ENCODE measurements at regions not wholly inside any gene's neighbourhood (a gene's known extent, or its start where the extent isn't known, plus 50 kb on each side); places are given as distances from the start of the nearest gene placed in this dataset.

DNA sequence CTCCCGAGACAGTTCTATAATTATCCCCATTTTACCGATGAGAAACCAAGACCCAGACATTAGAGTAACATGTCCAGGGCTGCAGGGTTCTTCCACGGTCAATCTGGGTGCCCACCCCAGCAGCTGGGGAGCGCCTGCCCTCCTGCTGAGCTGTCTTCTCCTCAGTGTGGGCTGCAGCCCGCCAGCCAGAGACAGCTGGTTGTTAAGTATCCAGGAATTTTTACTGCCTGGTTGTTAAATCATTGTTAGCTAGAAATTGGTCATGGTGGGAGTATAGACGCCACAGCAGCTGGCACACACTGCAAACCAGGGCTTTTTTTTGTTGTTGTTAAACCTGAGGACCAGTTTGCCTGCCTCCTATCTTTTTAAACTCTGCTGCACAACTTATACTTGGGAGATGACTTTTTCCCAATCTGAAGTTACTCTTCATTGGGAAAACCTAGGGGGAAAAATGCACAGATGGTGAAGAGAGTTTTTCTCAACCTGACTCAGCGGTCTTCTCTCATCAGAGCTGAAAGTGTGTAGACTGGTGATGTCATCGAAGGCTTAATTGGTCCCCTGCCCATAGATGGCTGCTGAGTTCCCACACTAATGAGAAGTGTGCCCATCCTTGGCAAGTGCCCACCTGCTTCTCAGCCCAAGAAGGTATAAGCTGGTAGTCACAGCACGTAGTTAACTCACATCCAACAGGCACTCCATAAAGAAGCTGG, 208.6 kb downstream of the DRD1 start:
- DNase-seq = no peak

- DNase-seq = no peak
Measured at GRCh38 chr5:175230299-175230698, 213.7 kb downstream of the DRD1 start.

DNA sequence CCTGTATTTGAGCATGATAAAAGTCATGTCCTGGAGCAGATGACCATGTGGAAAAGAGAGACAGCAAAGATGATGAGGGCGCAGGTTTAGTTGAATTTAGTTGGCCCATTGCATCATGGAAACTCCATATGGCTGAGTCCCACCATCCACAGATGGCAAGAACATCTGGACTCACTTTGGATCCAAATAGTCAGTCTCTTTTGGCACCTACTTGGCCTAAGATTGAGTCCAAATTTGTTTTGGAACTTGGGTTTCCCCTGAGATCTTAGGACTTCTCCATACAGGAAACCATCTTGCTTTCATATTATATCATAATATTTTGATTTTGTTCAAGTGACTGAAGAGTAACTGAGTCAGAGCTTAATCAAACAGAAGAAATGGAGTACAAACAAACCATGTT, 217.5 kb downstream of the DRD1 start:
- no peak for DNase-seq

DNA sequence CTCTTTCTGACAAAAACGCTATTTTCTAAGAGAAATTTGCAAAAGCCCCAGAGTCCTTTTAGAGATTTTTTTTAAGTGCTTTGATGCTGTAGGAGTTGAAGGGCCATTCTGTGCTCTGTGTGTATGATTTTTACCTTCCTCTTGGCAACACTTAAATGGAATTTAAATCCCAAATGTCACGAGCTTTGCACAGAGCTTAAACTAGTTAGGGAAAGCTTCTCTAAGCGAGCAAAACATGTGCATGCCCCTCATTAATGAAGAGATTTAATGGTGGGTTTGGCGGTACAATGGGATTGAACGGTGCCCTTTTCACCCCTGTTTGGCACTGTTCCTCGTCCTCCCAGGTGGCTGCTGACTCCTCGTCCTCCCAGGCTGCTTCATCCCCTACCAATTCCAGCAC, 220.7 kb downstream of the DRD1 start:
- DNase-seq = no peak

DNA sequence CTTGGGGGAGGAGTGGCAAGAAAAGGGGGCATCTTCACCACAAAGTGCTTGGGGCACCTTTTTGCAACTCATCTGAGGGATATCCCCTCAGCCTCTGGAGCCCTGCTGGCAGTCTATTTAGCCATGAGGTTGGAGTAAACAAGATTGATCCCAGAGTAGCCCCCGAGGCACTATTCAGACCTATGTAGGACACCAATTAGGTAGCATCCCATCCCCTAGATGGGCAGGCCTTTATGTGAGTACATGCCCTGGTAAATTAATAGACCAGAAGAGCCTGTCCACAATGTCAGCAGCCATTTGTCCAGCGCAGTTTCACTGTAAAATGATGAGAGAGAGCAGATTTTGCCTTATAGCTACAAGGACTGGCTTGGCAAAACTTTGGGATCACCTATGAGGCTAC, 221.4 kb downstream of the DRD1 start:
- peak; percentile 4 for DNase-seq

DNA sequence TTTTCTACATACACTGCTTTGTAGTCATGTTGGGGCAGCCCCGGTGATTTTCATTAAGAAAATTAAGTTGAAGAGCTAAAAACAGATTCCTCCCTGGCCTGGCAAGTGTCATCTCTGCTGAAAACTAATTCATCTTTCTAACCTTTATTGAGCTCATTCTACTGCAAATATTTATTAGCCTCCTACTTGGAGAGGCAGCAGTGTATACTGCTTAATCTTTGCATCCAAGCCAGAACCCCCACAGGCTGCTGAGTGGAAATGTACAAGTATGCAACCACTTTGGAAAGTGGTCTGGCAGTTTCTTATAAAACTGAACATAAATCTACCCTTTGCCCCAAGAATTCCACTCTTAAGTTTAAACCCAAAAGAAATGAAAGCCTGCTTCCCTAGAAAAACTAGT, 223.4 kb downstream of the DRD1 start:
- DNase-seq = no peak

- no peak for DNase-seq
Measured at GRCh38 chr5:175219366-175219765, 224.6 kb downstream of the DRD1 start.

- DNase-seq = no peak
Measured at GRCh38 chr5:175216991-175217390, 227.0 kb downstream of the DRD1 start.

DNA sequence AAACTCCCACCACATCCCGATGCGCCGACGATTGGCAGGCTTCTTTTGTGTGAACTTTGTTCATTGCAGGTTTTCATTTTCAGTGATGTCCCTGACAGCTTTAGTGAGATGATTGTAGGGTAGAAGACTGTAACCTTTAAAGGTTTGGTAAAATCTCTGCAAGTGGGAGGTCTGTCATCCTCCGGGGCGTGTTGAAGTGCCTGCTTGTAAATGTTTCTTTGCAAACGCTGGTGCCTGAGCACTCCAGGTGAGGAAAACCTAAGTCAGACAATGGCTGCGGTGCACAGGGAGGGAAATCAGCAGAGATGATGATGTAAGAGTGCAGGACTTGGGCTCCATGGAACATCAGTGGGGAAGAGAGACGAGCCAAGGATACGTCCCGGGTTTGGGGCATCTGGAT, 228.1 kb downstream of the DRD1 start:
- DNase-seq = no peak

- no peak for DNase-seq
Measured at GRCh38 chr5:175214152-175214551, 229.8 kb downstream of the DRD1 start.

GRCh38 chr5:175211956-175212756, 231.8 kb downstream of the DRD1 start:
- DNase-seq = no peak

DNA sequence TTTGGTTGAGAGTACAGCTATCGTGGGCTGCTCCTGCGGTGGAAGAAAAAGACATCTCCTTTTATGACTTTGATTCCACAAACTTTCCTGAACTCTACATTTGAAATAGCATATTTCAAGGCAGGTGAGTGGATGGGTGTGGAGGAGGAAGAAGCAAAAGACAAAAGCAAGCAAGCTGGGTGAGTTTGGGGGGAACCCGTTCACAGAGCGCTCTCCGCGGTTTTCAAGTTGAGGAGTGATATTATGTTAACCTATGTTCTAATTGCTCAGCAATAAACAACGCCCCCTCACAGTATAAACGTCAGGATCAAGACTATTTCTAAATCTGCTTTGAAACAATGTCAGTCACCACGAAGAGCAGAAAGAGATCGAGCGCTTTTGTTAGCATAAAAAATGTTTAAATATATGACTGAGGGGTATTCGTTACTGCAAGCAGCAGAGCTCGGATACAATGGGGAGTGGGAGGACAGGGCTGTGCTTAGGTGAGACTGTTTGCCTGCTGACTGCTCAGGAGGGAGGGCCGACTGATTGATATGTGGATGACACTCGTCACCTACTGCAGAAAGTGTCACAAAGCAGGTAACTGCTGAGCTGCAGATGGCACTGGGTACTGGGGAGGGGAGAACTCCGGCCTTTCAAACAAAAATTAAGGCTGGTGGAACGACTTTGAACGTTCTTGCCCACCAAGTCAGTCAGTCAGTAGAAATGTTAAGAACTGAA, 236.5 kb downstream of the DRD1 start:
- no peak for DNase-seq

DNA sequence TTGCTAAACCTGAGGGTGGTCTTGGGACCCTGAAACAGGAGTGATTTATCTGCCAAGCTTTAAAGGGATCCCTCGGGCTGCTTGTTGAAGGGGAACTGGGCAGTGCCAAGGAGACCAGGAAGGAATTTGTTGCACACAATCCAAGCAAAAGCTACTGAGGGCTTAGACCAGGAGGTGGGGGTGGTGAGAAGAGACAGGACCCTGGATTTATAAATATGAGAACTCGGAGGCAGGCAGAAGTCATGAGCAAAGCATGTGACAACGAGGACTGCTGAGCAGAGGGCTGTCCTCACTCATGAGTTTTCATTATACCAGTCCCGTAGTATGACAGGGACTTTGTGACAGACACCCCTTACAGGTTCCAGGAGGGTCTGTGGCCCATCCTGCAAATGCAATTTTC, 237.3 kb downstream of the DRD1 start:
- DNase-seq = no peak

DNA sequence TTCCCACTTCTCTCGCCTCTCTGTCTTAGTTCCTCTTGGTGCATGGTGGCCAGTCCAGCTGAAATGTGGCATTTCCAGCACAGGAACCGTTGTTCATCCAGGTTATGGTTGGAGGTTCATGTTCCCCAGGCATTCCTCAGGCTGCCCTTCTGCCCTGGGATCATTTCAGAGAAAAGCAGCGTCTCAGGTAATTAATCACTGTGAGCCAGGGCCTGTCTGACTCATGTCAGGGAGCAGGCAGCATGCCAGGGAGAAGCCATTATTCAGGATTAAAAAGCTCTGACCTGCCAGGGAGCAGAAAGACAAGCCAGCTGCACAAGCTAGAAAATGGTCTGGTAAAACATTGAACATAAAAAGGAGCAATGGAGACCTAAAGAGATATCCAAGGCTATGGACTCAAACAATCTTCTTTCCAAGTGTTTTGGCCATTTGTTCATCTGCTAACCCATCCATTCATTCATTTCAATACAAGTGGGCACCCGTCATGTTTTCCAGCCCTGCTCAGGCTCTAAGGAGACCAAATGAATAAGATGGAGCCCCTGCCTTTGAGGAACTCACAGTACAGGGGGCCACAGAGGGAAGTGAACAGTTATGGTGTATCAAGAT, 241.4 kb downstream of the DRD1 start:
- peak; percentile 11 for DNase-seq

DNA sequence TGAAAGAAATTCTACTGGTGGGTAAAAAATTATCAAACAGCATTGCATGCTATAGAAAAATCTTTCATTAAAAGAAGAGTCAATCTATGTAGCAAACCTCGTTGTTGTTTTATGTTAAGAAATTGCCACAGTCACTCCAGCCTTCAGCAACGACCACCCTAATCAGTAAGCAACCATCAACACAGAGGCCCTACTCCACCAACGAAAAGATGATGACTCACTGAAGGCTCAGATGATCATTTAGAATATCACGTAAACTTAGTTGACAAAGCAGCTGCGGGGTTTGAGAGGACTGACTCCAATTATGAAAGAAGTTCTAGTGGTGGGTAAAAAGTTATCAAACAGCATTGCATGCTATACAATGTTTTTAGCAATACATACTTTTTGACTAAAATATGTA, 242.6 kb downstream of the DRD1 start:
- DNase-seq = no peak

DNA sequence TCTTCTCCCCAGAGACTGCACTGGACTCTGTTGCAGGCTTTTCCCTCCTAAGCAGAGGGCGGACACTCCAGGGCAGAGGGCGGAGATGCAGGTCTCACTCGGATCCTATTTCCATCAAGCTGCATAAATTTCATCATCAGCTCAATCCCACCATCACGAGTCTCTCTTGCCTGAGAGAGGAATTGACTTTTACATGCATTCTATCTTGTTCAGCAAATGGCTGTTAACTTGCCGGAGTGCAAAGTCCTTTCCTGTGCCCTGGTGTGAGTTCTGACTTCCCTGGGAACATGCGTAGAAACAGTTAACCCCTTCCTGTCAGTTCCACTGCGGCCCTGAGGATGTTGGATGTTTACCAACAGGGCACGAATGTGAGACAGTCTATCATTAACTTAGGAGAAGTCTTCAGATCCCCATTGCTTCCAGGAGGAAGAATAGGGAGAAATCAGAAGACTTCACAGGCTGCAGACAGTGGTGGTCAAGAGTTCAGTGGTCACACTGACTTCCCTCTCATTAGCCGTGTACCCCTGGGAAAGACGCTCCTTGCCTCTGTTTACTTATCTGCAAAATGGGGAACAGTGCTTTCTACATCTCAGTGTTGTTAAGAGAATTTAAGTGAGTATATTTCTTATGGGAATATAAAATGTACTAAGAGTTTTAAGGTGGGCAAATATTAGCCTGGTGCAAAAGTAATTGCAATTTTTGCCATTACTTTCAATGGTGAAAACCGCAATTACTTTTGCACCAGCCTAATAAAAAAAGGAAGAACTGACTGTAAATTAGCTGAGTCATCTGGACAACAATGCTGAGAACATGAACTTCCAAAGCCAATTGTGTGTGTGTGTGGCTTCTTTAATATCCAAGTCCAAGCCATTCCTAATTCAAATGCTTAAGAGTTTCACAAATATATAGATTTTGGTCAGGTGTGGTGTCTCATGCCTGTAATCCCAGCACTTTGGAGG, 248.0 kb downstream of the DRD1 start:
- peak; percentile 26 for DNase-seq

DNA sequence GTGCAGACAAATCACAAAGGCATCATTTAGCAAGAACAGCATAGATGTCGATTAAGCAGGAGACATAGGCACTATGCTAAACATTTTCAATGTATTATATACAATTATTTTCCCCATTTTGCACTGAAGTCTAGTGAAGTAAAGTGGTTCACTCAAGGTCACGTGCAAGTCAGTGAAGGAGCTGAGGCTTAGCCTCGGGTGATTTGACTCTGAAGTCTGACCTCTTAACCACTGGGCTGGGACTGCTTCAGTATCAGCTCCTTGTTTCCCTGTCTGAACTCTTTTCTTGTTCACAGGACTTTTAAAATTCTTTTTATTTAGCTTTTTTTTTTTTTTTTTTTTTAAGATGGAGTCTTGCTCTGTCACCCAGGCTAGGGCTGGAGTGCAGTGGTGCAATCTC, 262.7 kb downstream of the DRD1 start:
- no peak for DNase-seq

DNA sequence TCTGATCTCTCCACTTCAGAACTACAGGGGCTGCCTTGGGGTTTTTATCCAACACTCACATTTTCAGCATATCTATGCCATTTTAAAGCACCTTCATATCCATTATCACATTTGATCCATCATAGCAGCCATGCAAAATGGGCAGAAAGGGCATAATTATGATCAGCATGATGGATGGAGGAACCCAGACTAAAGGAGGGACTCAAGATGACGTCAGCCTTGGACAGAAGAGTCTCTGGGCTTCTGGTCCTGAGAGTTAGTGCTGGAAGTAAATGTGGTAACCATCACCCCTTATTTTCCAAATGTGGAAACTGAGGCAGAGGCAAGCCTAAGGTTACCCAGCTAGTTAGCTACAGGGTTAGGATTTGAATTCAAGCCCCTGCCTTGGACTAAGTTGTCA, 273.1 kb downstream of the DRD1 start:
- no peak for DNase-seq

- DNase-seq = no peak
Measured at GRCh38 chr5:175168882-175169507, 275.0 kb downstream of the DRD1 start.

GRCh38 chr5:175166026-175166425, 278.0 kb downstream of the DRD1 start:
- peak; percentile 1 for DNase-seq

DNA sequence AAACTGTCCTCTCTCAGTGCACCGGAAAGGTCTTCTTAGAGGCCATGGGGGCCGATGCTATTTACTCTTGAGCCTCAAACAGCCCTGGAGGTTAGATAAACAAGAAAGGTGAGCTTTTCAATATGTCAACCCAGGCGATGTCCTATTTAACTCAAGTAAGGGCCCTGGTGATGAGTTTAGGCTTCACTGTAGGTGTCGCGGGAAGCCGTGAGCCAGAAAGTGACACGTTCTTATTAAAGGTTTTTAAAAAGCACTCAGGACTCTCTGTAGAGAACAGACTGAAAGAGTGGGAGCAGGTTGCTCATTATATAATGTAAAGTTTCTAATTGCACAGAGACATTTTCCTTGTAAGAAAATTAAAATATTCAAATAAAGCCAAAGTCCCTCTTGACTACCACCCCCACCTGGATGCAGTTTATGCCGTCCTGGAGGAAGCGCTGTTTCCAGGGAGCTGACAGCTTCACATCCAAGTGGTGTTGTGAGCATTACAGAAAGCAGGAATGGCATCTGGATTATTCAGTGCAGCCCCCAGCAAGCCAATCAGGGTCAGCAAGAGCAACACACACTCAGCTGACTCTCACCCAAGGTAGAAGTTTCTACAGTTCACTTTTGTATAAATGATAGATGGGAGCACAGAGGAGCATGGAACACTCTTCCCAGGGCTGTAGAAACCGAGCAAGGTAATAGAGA, 280.3 kb downstream of the DRD1 start:
- no peak for DNase-seq
